Naive thymus-derived CD8-positive, alpha-beta T cell (primary cell): ENCODE measurements at regions not wholly inside any gene's neighbourhood (a gene's known extent, or its start where the extent isn't known, plus 50 kb on each side); places are given as distances from the start of the nearest gene placed in this dataset.
"Not testable (repeated sequence)": the region's sequence is repeated elsewhere in the genome, so short reads cannot be mapped to it uniquely, and the experiment has no call there.

Source experiments
- ATAC-seq, 2 donors: fragments of 150-1000 bp; cut with Tn5 transposase in 1 of 2; sonication (Bioruptor Pico), chemical (Tn5 transposase) in 1 of 2; 1 replicate in 1 of 2; 2 replicates in 1 of 2; pipeline ENCODE4 v1.10.0; 2021; ENCODE audit warnings: mild to moderate bottlenecking in 2 of 2, moderate library complexity in 2 of 2
- POLR2A ChIA-PET: fragments of 350-600 bp; sonication (Branson Sonifier 250); formaldehyde crosslinking; loops from one replicate; lab custom pipeline; 2021; ENCODE audit warnings: antibody characterized with exemption; lab: Charles Lee
- DNase-seq, 10 donors: peaks; one replicate each; pipeline versions ENCODE4 v3.0.0 to v3.0.0-alpha.2; 2020 to 2022
- H3K27ac Mint-ChIP-seq, 10 donors: one replicate each; pipeline ENCODE4 v1.8.0; 2020 to 2022; ENCODE audit warnings: mild to moderate bottlenecking in 10 of 10, mixed read lengths in 10 of 10, moderate library complexity in 4 of 10, inconsistent platforms in 1 of 10
- H3K27me3 Mint-ChIP-seq, 5 donors: one replicate each; pipeline ENCODE4 v1.8.0; 2021 to 2022; ENCODE audit warnings: mixed read lengths in 5 of 5
- H3K36me3 Mint-ChIP-seq, 3 donors: one replicate each; pipeline ENCODE4 v1.8.0; 2020 to 2022; ENCODE audit warnings: mixed read lengths in 3 of 3, mild to moderate bottlenecking in 2 of 3, inconsistent platforms in 1 of 3
- H3K4me1 Mint-ChIP-seq, 4 donors: one replicate each; pipeline ENCODE4 v1.8.0; 2021 to 2022; ENCODE audit warnings: mixed read lengths in 4 of 4
- H3K4me3 Mint-ChIP-seq, 10 donors: one replicate each; pipeline ENCODE4 v1.8.0; 2020 to 2022; ENCODE audit warnings: mild to moderate bottlenecking in 10 of 10, mixed read lengths in 10 of 10, moderate library complexity in 6 of 10, inconsistent platforms in 1 of 10
- H3K9me3 Mint-ChIP-seq, 9 donors: one replicate each; pipeline ENCODE4 v1.8.0; 2020 to 2022; ENCODE audit warnings: mixed read lengths in 9 of 9, mild to moderate bottlenecking in 3 of 9, inconsistent platforms in 1 of 9, moderate library complexity in 1 of 9

- H3K36me3 Mint-ChIP-seq, H3K9me3 Mint-ChIP-seq, H3K4me3 Mint-ChIP-seq, H3K4me1 Mint-ChIP-seq, DNase-seq, POLR2A ChIA-PET, ATAC-seq, H3K27ac Mint-ChIP-seq: not testable (repeated sequence)
- H3K27me3 Mint-ChIP-seq = peaks cover 1 to 35% (median 11%) of the 10 kb centered on the region in 5 donors
These were observed 72.1 kb downstream of the OGFRL1 start for GRCh38 chr6:71360556-71361335.

- no peak overlapping the region for H3K27ac Mint-ChIP-seq
- H3K27me3 Mint-ChIP-seq = peaks cover 0 to 20% (median 9%) of the 10 kb centered on the region in 5 donors
- H3K4me3 Mint-ChIP-seq = no peak overlapping the region
- H3K36me3 Mint-ChIP-seq = peaks cover 0 to 4% (median 0%) of the 10 kb centered on the region in 3 donors
- H3K9me3 Mint-ChIP-seq = no peaks in the 10 kb centered on the region
- ATAC-seq = no peak
- peaks cover 4 to 19% (median 7%) of the 10 kb centered on the region in 4 donors for H3K4me1 Mint-ChIP-seq
- POLR2A ChIA-PET = no interaction called here
- DNase-seq = no peak
These were observed 76.4 kb downstream of the OGFRL1 start for GRCh38 chr6:71364889-71365542.

GRCh38 chr6:71367756-71368155, 79.1 kb downstream of the OGFRL1 start:
- no peaks in the 10 kb centered on the region for H3K9me3 Mint-ChIP-seq
- DNase-seq (no peak), ATAC-seq (no peak)
- POLR2A ChIA-PET = no interaction called here
- H3K36me3 Mint-ChIP-seq = no peaks in the 10 kb centered on the region
- peaks cover 4 to 19% (median 7%) of the 10 kb centered on the region in 4 donors for H3K4me1 Mint-ChIP-seq
- H3K27me3 Mint-ChIP-seq = peaks cover 2 to 17% (median 14%) of the 10 kb centered on the region in 5 donors
- H3K4me3 Mint-ChIP-seq = no peak overlapping the region
- H3K27ac Mint-ChIP-seq = no peak overlapping the region

DNA sequence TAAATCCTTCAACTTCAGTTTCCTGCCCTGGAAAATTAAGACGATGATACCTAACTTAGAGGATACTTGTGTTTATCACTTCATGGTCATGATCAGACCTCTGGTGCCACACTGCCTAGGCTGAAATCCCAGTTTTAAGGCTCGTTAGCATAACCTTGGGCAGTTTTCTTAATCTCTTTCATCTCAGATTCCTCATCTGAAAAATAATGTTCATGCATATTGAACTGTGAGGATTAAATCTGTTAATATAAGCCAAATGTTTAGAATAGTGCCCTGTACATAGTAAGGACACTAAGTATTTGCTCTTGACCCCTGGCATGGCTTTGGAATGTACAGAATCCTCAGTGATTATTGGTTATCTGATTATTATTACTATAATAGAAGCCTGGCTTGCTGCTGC, 79.7 kb downstream of the OGFRL1 start:
- no peaks in the 10 kb centered on the region for H3K9me3 Mint-ChIP-seq
- peaks cover 2 to 17% (median 14%) of the 10 kb centered on the region in 5 donors for H3K27me3 Mint-ChIP-seq
- no peak for DNase-seq
- H3K27ac Mint-ChIP-seq = no peak overlapping the region
- ATAC-seq = no peak
- POLR2A ChIA-PET = no interaction called here
- peaks cover 4 to 19% (median 7%) of the 10 kb centered on the region in 4 donors for H3K4me1 Mint-ChIP-seq
- H3K36me3 Mint-ChIP-seq = no peaks in the 10 kb centered on the region
- no peak overlapping the region for H3K4me3 Mint-ChIP-seq

GRCh38 chr6:71371559-71371958, 82.9 kb downstream of the OGFRL1 start:
- DNase-seq = no peak

DNA sequence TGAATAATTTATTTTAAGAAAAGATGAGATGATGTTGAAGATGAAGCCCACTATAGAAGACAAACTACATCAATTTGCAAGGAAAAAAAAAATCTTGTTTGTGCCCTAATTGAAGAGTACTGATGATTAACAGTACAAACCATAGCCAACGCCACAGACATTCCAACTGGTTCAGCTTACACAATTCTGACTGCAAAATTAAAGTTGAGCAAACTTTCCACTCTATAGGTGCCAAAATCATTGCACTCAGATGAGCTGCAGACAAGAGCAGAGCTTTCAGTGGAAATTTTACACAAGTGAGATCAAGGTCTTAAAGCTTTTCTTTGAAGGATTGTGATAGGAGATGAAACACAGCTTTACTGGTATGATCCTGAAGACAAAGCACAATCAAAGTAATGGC, 85.3 kb downstream of the OGFRL1 start:
- no peak for DNase-seq
- POLR2A ChIA-PET = no interaction called here
- H3K27ac Mint-ChIP-seq = no peak overlapping the region
- ATAC-seq = no peak
- H3K4me3 Mint-ChIP-seq = no peak overlapping the region
- no peaks in the 10 kb centered on the region for H3K4me1 Mint-ChIP-seq
- peaks cover 0 to 7% (median 0%) of the 10 kb centered on the region in 9 donors for H3K9me3 Mint-ChIP-seq
- peaks cover 2 to 14% (median 11%) of the 10 kb centered on the region in 5 donors for H3K27me3 Mint-ChIP-seq
- no peaks in the 10 kb centered on the region for H3K36me3 Mint-ChIP-seq

More at GRCh38 chr6:71371559-71371958, 82.9 kb downstream of the OGFRL1 start:
- H3K4me3 Mint-ChIP-seq = no peak overlapping the region
- no peak overlapping the region for H3K27ac Mint-ChIP-seq
- peaks cover 2 to 22% (median 13%) of the 10 kb centered on the region in 5 donors for H3K27me3 Mint-ChIP-seq
- ATAC-seq = no peak
- no peaks in the 10 kb centered on the region for H3K36me3 Mint-ChIP-seq
- POLR2A ChIA-PET = no interaction called here
- H3K4me1 Mint-ChIP-seq = peaks cover 2 to 11% (median 3%) of the 10 kb centered on the region in 4 donors
- peaks cover 0 to 7% (median 0%) of the 10 kb centered on the region in 9 donors for H3K9me3 Mint-ChIP-seq

DNA sequence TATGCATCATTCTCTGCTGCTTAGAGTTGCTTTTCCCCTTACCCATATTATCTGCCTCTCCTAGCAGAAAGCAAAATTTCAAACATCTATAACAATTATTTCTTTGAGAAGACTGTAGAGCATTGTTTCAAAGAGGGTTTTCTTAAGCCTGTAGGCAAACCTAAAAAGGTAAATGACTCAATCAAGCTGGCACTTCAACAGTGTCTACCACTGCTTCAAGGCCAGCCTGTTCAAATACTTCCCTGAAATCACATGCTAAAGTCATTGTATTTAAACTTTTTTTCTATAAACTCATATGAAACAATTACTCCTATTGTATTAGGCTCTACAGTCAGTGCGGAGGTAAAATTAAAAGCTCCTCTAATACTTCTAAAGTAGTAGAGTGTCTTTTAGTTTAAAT, 87.1 kb downstream of the OGFRL1 start:
- no peak for DNase-seq
- Mint-ChIP-seq H3K9me3 (peaks cover 0 to 7% (median 0%) of the 10 kb centered on the region in 9 donors), H3K27ac (no peak overlapping the region), H3K27me3 (peaks cover 0 to 14% (median 11%) of the 10 kb centered on the region in 5 donors), H3K4me1 (no peaks in the 10 kb centered on the region), H3K36me3 (no peaks in the 10 kb centered on the region), H3K4me3 (no peak overlapping the region)
- POLR2A ChIA-PET = no interaction called here
- ATAC-seq = no peak

- DNase-seq (no peak), ATAC-seq (no peak)
- H3K27me3 Mint-ChIP-seq = peaks cover 0 to 13% (median 8%) of the 10 kb centered on the region in 5 donors
- POLR2A ChIA-PET = no interaction called here
- H3K4me1 Mint-ChIP-seq = no peaks in the 10 kb centered on the region
- no peak overlapping the region for H3K4me3 Mint-ChIP-seq
- H3K36me3 Mint-ChIP-seq = no peaks in the 10 kb centered on the region
- no peak overlapping the region for H3K27ac Mint-ChIP-seq
- H3K9me3 Mint-ChIP-seq = peaks cover 0 to 7% (median 0%) of the 10 kb centered on the region in 9 donors
These were observed 88.2 kb downstream of the OGFRL1 start for GRCh38 chr6:71376830-71377229.

GRCh38 chr6:71383476-71383875, 94.9 kb downstream of the OGFRL1 start:
- no peak overlapping the region for H3K4me3 Mint-ChIP-seq
- H3K9me3 Mint-ChIP-seq = no peaks in the 10 kb centered on the region
- peaks cover 0 to 5% (median 2%) of the 10 kb centered on the region in 5 donors for H3K27me3 Mint-ChIP-seq
- no peaks in the 10 kb centered on the region for H3K36me3 Mint-ChIP-seq
- no peaks in the 10 kb centered on the region for H3K4me1 Mint-ChIP-seq
- ATAC-seq (no peak), DNase-seq (no peak)
- POLR2A ChIA-PET = no interaction called here
- H3K27ac Mint-ChIP-seq = no peak overlapping the region

GRCh38 chr6:71383901-71384489, 95.4 kb downstream of the OGFRL1 start:
- POLR2A ChIA-PET = no interaction called here
- H3K4me1 Mint-ChIP-seq = no peaks in the 10 kb centered on the region
- DNase-seq (peak in 1 of 10 donors; percentile 9), ATAC-seq (no peak)
- no peaks in the 10 kb centered on the region for H3K36me3 Mint-ChIP-seq
- H3K4me3 Mint-ChIP-seq = no peak overlapping the region
- H3K27ac Mint-ChIP-seq = no peak overlapping the region
- peaks cover 0 to 5% (median 2%) of the 10 kb centered on the region in 5 donors for H3K27me3 Mint-ChIP-seq
- no peaks in the 10 kb centered on the region for H3K9me3 Mint-ChIP-seq

- Mint-ChIP-seq H3K4me3 (no peak overlapping the region), H3K36me3 (no peaks in the 10 kb centered on the region), H3K4me1 (no peaks in the 10 kb centered on the region), H3K9me3 (no peaks in the 10 kb centered on the region), H3K27ac (no peak overlapping the region), H3K27me3 (peaks cover 1 to 10% (median 6%) of the 10 kb centered on the region in 5 donors)
- no peak for DNase-seq
- POLR2A ChIA-PET = no interaction called here
- no peak for ATAC-seq
These were observed 96.7 kb downstream of the OGFRL1 start for GRCh38 chr6:71385111-71385822.

- Mint-ChIP-seq H3K4me3 (no peak overlapping the region), H3K27ac (no peak overlapping the region), H3K27me3 (peaks cover 1 to 10% (median 6%) of the 10 kb centered on the region in 5 donors), H3K4me1 (no peaks in the 10 kb centered on the region), H3K36me3 (no peaks in the 10 kb centered on the region), H3K9me3 (no peaks in the 10 kb centered on the region)
- DNase-seq (no peak), ATAC-seq (no peak)
- POLR2A ChIA-PET = no interaction called here
These were observed 97.6 kb downstream of the OGFRL1 start for GRCh38 chr6:71386215-71386614.
